ENCODE measurements at regions not wholly inside any gene's neighbourhood (a gene's known extent, or its start where the extent isn't known, plus 50 kb on each side); places are given as distances from the start of the nearest gene placed in this dataset.

GRCh38 chr15:94023531-94023930 is 207.8 kb upstream of the MCTP2 start:
- TF ChIP-seq CTCF (IDR thresholded peaks at IDR 0.05) (no peak), POLR2A (IDR thresholded peaks at IDR 0.05) (no peak), POLR2AphosphoS5 (IDR thresholded peaks at IDR 0.05) (no peak)
